ENCODE measurements at regions not wholly inside any gene's neighbourhood (a gene's known extent, or its start where the extent isn't known, plus 50 kb on each side); places are given as distances from the start of the nearest gene placed in this dataset.

DNA sequence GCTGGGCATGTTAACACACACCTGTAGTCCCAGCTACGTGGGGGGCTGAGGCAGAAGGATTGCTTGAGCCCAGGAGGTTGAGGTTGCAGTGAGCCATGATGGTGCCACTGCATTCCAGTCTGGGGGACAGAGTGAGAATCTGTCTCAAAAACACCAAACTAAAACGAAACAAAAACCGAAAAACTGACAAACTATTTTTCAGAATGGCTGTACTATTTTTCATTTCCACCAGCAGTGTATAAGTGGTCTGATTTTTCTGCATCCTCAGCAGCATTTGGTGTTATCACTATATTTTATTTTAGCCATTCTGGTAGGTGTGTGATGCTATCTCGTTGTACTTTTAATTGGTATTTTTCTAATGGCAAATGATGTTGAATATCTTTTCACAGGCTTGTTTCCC, 95.2 kb downstream of the PDCL3 start:
- Histone ChIP-seq H3K9ac (ENCODE audit: insufficient read length, low read depth) (no peak overlapping the region), H3K4me1 (ENCODE audit: insufficient read depth, insufficient read length) (no peaks in the 10 kb centered on the region), H3K27me3 (ENCODE audit: insufficient read depth, insufficient read length) (no peaks in the 10 kb centered on the region), H3K36me3 (ENCODE audit: insufficient read depth, insufficient read length, low read length) (no peaks in the 10 kb centered on the region), H3K4me3 (ENCODE audit: insufficient read length, low read depth) (no peak overlapping the region), H3K9me3 (ENCODE audit: insufficient read depth, low read length) (no peaks in the 10 kb centered on the region)
- TF ChIP-seq YY1 (IDR thresholded peaks at IDR 0.05; ENCODE audit: insufficient read depth, insufficient read length) (no peak), SUZ12 (IDR thresholded peaks at IDR 0.05; ENCODE audit: extremely low read depth, insufficient read depth, insufficient read length) (no peak), ZNF274 (IDR thresholded peaks at IDR 0.05; ENCODE audit: low read depth, low read length) (no peak)
- no peak for DNase-seq (ENCODE audit: low read depth, low spot score)

DNA sequence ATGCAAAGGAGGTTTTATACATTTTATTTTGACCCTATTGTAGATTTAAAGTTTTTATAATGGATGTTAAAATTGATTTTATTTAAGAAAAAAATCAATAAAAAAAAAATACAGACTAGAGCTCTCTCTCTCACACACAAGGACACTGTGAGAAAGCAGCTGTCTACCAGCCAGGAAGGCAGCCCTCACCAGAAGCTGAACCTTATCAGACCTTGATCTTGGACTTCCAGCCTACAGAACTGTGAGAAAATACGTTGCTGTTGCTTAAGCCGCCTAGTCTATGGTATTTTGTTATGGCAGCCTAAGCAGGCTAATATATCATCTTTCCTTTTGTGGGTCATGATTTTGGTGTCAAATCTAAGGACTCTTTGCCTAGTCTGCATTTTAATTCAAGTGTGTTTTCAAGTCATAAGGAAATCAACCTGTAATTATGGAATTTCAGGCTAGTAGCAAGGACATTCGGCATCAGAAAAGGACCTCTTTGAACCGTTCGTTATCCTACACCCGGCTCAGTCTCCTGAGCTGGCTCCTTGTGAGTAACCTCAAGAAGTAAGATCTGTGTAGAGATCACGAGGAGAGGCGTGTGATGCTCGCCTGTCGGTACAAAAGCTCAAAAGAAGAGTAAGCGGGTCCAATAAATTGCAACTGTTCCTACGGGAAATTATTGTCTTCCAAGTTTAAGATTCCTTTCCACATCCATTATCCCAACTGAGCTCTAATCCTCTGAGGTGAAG, 98.2 kb downstream of the PDCL3 start:
- no peak for DNase-seq (ENCODE audit: low read depth, low spot score)
- Histone ChIP-seq H3K4me1 (ENCODE audit: insufficient read depth, insufficient read length) (no peaks in the 10 kb centered on the region), H3K4me3 (ENCODE audit: insufficient read length, low read depth) (no peak overlapping the region), H3K9ac (ENCODE audit: insufficient read length, low read depth) (no peak overlapping the region), H3K36me3 (ENCODE audit: insufficient read depth, insufficient read length, low read length) (no peaks in the 10 kb centered on the region), H3K27me3 (ENCODE audit: insufficient read depth, insufficient read length) (no peaks in the 10 kb centered on the region), H3K9me3 (ENCODE audit: insufficient read depth, low read length) (no peaks in the 10 kb centered on the region)
- TF ChIP-seq ZNF274 (IDR thresholded peaks at IDR 0.05; ENCODE audit: low read depth, low read length) = no peak
- TF ChIP-seq SUZ12 (IDR thresholded peaks at IDR 0.05; ENCODE audit: extremely low read depth, insufficient read depth, insufficient read length) = no peak
- TF ChIP-seq YY1 (IDR thresholded peaks at IDR 0.05; ENCODE audit: insufficient read depth, insufficient read length) = no peak

DNA sequence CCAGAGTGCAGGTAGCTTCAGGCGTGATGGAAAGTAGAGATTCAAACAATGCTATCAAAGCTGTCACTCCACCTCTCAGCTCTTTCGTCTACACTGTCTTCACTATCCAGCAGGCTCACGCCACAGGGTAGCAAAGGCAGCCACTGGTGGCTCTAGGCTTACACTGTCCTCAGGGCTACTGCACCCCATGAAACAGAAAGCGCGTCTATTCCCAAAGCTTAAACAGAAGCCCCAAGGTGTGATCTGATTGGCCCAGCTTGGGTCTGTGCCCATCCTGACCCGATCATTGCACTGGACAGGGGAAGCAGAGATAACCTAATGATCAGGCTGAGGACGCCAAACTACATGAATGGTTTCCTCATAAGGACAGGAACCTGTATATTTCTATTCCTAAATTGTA, 100.1 kb downstream of the PDCL3 start:
- no peaks in the 10 kb centered on the region for H3K4me1 ChIP-seq (ENCODE audit: insufficient read depth, insufficient read length)
- H3K4me3 ChIP-seq (ENCODE audit: insufficient read length, low read depth) = no peak overlapping the region
- no peaks in the 10 kb centered on the region for H3K27me3 ChIP-seq (ENCODE audit: insufficient read depth, insufficient read length)
- H3K9me3 ChIP-seq (ENCODE audit: insufficient read depth, low read length) = no peaks in the 10 kb centered on the region
- H3K36me3 ChIP-seq (ENCODE audit: insufficient read depth, insufficient read length, low read length) = no peaks in the 10 kb centered on the region
- TF ChIP-seq YY1 (IDR thresholded peaks at IDR 0.05; ENCODE audit: insufficient read depth, insufficient read length) (no peak), SUZ12 (IDR thresholded peaks at IDR 0.05; ENCODE audit: extremely low read depth, insufficient read depth, insufficient read length) (no peak), ZNF274 (IDR thresholded peaks at IDR 0.05; ENCODE audit: low read depth, low read length) (no peak)
- H3K9ac ChIP-seq (ENCODE audit: insufficient read length, low read depth) = no peak overlapping the region
- no peak for DNase-seq (ENCODE audit: low read depth, low spot score)

DNA sequence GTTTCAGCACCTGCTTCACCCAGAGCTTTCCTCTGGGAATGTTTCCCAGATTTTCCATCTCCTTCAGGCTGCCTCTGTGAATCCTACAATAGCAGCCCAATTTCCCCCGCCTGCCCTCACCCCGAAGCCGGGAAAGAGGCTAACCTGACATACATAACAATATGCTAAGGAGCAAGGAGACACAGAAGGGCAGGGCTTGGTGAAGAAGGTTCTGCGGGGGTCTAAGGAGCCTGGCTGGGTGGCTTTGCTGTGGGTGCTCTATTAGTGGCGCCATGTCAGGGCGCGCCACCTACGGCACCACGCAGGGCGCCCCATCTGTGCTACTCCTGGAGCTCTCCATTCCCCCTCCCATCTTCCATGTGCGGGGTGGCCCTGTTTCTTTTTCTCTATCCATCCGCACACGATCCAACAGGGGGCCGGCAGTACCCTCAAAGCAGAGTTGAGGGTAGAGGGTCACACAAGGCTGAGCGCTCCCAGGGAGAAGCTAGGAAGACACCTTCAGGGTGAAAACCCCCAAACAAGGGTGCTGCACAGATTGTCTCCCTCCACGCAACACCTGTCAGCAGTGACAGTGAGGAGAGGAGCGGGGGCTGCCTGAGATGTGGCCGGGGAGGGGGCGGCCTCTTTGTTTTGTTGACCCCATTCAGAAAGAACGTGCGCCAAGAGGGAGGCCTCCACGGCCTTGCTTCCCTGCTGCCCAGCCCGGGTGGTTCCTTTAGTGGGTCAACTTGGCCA, 101.4 kb downstream of the PDCL3 start:
- no peaks in the 10 kb centered on the region for H3K36me3 ChIP-seq (ENCODE audit: insufficient read depth, insufficient read length, low read length)
- TF ChIP-seq ZNF274 (IDR thresholded peaks at IDR 0.05; ENCODE audit: low read depth, low read length) (no peak), YY1 (IDR thresholded peaks at IDR 0.05; ENCODE audit: insufficient read depth, insufficient read length) (no peak), SUZ12 (IDR thresholded peaks at IDR 0.05; ENCODE audit: extremely low read depth, insufficient read depth, insufficient read length) (no peak)

DNA sequence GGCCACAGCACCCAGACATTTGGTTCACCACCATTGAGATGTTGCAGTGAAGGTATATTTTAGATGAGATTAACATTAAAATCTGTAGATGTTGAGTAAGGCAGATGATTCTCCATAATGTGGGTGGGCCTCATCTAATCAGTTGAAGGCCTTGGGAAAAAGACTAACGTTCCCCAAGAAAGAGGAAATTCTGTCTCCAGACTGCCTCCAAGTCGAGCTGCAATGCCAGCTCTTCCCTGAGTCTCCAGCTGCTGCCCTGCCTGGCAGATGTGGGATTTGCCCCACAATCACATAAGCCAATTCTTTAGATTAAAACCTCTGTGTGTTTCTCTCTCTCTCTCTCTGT, 101.9 kb downstream of the PDCL3 start:
- Histone ChIP-seq H3K9ac (ENCODE audit: insufficient read length, low read depth) (no peak overlapping the region), H3K4me1 (ENCODE audit: insufficient read depth, insufficient read length) (no peaks in the 10 kb centered on the region), H3K4me3 (ENCODE audit: insufficient read length, low read depth) (no peak overlapping the region), H3K27me3 (ENCODE audit: insufficient read depth, insufficient read length) (no peaks in the 10 kb centered on the region), H3K9me3 (ENCODE audit: insufficient read depth, low read length) (no peaks in the 10 kb centered on the region), H3K36me3 (ENCODE audit: insufficient read depth, insufficient read length, low read length) (no peaks in the 10 kb centered on the region)
- TF ChIP-seq ZNF274 (IDR thresholded peaks at IDR 0.05; ENCODE audit: low read depth, low read length) (no peak), YY1 (IDR thresholded peaks at IDR 0.05; ENCODE audit: insufficient read depth, insufficient read length) (no peak), SUZ12 (IDR thresholded peaks at IDR 0.05; ENCODE audit: extremely low read depth, insufficient read depth, insufficient read length) (no peak)
- DNase-seq (ENCODE audit: low read depth, low spot score) = no peak

More for the DNA sequence above, 101.4 kb downstream of the PDCL3 start:
- DNase-seq (ENCODE audit: low read depth, low spot score) = no peak
- Histone ChIP-seq H3K9ac (ENCODE audit: insufficient read length, low read depth) (no peak overlapping the region), H3K4me3 (ENCODE audit: insufficient read length, low read depth) (no peak overlapping the region), H3K27me3 (ENCODE audit: insufficient read depth, insufficient read length) (no peaks in the 10 kb centered on the region), H3K9me3 (ENCODE audit: insufficient read depth, low read length) (no peaks in the 10 kb centered on the region), H3K4me1 (ENCODE audit: insufficient read depth, insufficient read length) (no peaks in the 10 kb centered on the region)

DNA sequence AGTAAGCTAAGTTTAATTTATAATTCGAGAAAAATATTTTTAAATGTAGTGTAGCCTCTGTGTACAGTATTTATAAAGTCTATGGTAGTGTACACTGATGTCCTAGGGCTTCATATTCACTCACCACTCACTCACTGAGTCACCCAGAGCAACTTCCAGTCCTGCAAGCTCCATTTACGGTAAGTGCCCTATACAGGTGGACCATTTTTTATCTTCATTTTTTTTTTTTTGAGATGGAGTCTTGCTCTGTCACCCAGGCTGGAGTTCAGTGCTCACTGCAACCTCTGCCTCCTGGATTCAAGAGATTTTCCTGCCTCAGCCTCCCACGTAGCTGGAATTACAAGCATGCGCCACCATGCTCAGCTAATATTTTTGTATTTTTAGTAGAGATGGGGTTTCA, 104.2 kb downstream of the PDCL3 start:
- DNase-seq (ENCODE audit: low read depth, low spot score) = no peak
- Histone ChIP-seq H3K36me3 (ENCODE audit: insufficient read depth, insufficient read length, low read length) (no peaks in the 10 kb centered on the region), H3K9ac (ENCODE audit: insufficient read length, low read depth) (no peak overlapping the region), H3K9me3 (ENCODE audit: insufficient read depth, low read length) (no peaks in the 10 kb centered on the region), H3K4me3 (ENCODE audit: insufficient read length, low read depth) (no peak overlapping the region), H3K4me1 (ENCODE audit: insufficient read depth, insufficient read length) (no peaks in the 10 kb centered on the region), H3K27me3 (ENCODE audit: insufficient read depth, insufficient read length) (no peaks in the 10 kb centered on the region)
- TF ChIP-seq YY1 (IDR thresholded peaks at IDR 0.05; ENCODE audit: insufficient read depth, insufficient read length) (no peak), ZNF274 (IDR thresholded peaks at IDR 0.05; ENCODE audit: low read depth, low read length) (no peak), SUZ12 (IDR thresholded peaks at IDR 0.05; ENCODE audit: extremely low read depth, insufficient read depth, insufficient read length) (no peak)

DNA sequence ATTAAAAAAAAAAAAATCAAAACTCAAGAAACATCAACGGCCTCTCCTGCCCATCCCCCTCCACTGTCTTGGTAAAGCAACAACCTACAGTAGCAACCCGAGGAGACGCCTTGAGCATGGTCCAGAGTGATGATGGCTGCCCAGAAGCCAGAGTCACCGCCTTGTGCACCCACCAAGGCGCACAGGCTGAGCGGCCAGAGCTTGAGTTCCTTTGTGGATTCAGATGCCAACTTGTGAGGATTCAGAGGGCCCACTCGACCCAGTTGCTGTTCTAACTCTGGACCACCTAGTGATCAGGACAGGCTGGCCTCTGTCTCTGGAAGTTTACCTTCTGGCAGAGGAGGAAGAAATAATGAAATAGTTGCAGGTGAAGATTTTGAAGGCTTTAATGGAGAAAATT, 105.0 kb downstream of the PDCL3 start:
- no peak for DNase-seq (ENCODE audit: low read depth, low spot score)
- Histone ChIP-seq H3K9ac (ENCODE audit: insufficient read length, low read depth) (no peak overlapping the region), H3K4me3 (ENCODE audit: insufficient read length, low read depth) (no peak overlapping the region), H3K9me3 (ENCODE audit: insufficient read depth, low read length) (no peaks in the 10 kb centered on the region), H3K4me1 (ENCODE audit: insufficient read depth, insufficient read length) (no peaks in the 10 kb centered on the region), H3K27me3 (ENCODE audit: insufficient read depth, insufficient read length) (no peaks in the 10 kb centered on the region), H3K36me3 (ENCODE audit: insufficient read depth, insufficient read length, low read length) (no peaks in the 10 kb centered on the region)
- TF ChIP-seq ZNF274 (IDR thresholded peaks at IDR 0.05; ENCODE audit: low read depth, low read length) (no peak), SUZ12 (IDR thresholded peaks at IDR 0.05; ENCODE audit: extremely low read depth, insufficient read depth, insufficient read length) (no peak), YY1 (IDR thresholded peaks at IDR 0.05; ENCODE audit: insufficient read depth, insufficient read length) (no peak)

All from NT2/D1 (cell line).